ENCODE measurements at regions not wholly inside any gene's neighbourhood (a gene's known extent, or its start where the extent isn't known, plus 50 kb on each side); places are given as distances from the start of the nearest gene placed in this dataset.

- TF ChIP-seq POLR2AphosphoS5 (IDR thresholded peaks at IDR 0.05; ENCODE audit: low read depth, low read length) (no peak), TAF1 (IDR thresholded peaks at IDR 0.05; ENCODE audit: low read depth, low read length) (no peak), POU2F2 (IDR thresholded peaks at IDR 0.05; ENCODE audit: low read depth, low read length) (no peak), POLR2A (IDR thresholded peaks at IDR 0.05; ENCODE audit: low read depth, low read length) (no peak)
Observed at GRCh38 chr17:68179236-68179925, 68.5 kb upstream of the AMZ2 start.
